IMR-90 (cell line): ENCODE measurements at regions not wholly inside any gene's neighbourhood (a gene's known extent, or its start where the extent isn't known, plus 50 kb on each side); places are given as distances from the start of the nearest gene placed in this dataset.

Experiments
- ATAC-seq: fragments of 200-7000 bp; cut with Tn5 transposase; 2 replicates; pipeline ENCODE4 v1.9.1; 2020; ENCODE audit warnings: low read depth, mild to moderate bottlenecking, moderate library complexity
- BruUV-seq: library from RNA; stranded (reverse); fragments of 400-500 nt; replicated peaks from 2 replicates; lab custom pipeline; 2021; lab: Mats Ljungman, UMichigan
- CTCF ChIA-PET: fragments of 300-600 bp; formaldehyde crosslinking; extraction: SDS; loops from one replicate; lab custom pipeline; 2021; ENCODE audit warnings: antibody characterized with exemption; lab: Yijun Ruan, JAX
- POLR2A ChIA-PET: fragments of 300-600 bp; sonication (Branson Sonifier 250); formaldehyde crosslinking; loops from one replicate; lab custom pipeline; 2022; ENCODE audit warnings: antibody characterized with exemption; ENCODE audit not compliant: unreplicated experiment; lab: Charles Lee
- DNase-seq: peaks from one replicate; pipeline ENCODE4 v3.0.0; 2013
- H2AFZ ChIP-seq: replicated peaks from 2 replicates; pipeline ENCODE3; 2013; ENCODE audit warnings: low read length, mild to moderate bottlenecking; ENCODE audit not compliant: poor library complexity
- H2AK5ac ChIP-seq: 2 replicates; pipeline ENCODE4 v1.6.1; 2013; ENCODE audit warnings: low read depth, low read length, inconsistent platforms
- H2AK9ac ChIP-seq: replicated peaks from 2 replicates; pipeline ENCODE3; 2013; ENCODE audit warnings: mild to moderate bottlenecking, low read depth, low read length, moderate library complexity; ENCODE audit not compliant: poor library complexity
- H2BK120ac ChIP-seq: 2 replicates; pipeline ENCODE4 v1.6.1; 2013; ENCODE audit warnings: low read depth, low read length, inconsistent platforms
- H2BK15ac ChIP-seq: 3 replicates; pipeline ENCODE4 v1.6.1; 2013; ENCODE audit warnings: low read depth, low read length, inconsistent platforms
- H2BK20ac ChIP-seq: 2 replicates; pipeline ENCODE4 v1.6.1; 2013; ENCODE audit warnings: low read depth, mild to moderate bottlenecking, inconsistent platforms, low read length, moderate library complexity
- H2BK5ac ChIP-seq: 2 replicates; pipeline ENCODE4 v1.6.1; 2013; ENCODE audit warnings: mild to moderate bottlenecking, low read depth, low read length, inconsistent platforms; ENCODE audit not compliant: poor library complexity, severe bottlenecking
- H3K14ac ChIP-seq: replicated peaks from 2 replicates; pipeline ENCODE4 v1.6.1; 2013; ENCODE audit warnings: low read depth, low read length, inconsistent platforms
- H3K18ac ChIP-seq: 2 replicates; pipeline ENCODE4 v1.6.1; 2013; ENCODE audit warnings: low read depth, low read length, control low read depth
- H3K23ac ChIP-seq: 2 replicates; pipeline ENCODE4 v1.6.1; 2013; ENCODE audit warnings: low read depth, low read length, inconsistent platforms
- H3K27ac ChIP-seq: 2 replicates; pipeline ENCODE4 v1.5.1; 2013; ENCODE audit warnings: mild to moderate bottlenecking, control low read depth, low read length; ENCODE audit not compliant: insufficient read depth
- H3K27me3 ChIP-seq: 2 replicates; pipeline ENCODE4 v1.6.1; 2013; ENCODE audit warnings: low read length; ENCODE audit not compliant: control insufficient read depth, insufficient read depth
- H3K36me3 ChIP-seq: 2 replicates; pipeline ENCODE4 v1.6.1; 2013; ENCODE audit warnings: low read length, mixed read lengths; ENCODE audit not compliant: control insufficient read depth, insufficient read depth
- H3K4ac ChIP-seq: 2 replicates; pipeline ENCODE4 v1.6.1; 2013; ENCODE audit warnings: low read depth, low read length, inconsistent platforms
- H3K4me1 ChIP-seq: 2 replicates; pipeline ENCODE4 v1.6.1; 2013; ENCODE audit warnings: low read length, mixed read lengths; ENCODE audit not compliant: control insufficient read depth, insufficient read depth
- H3K4me2 ChIP-seq: 2 replicates; pipeline ENCODE4 v1.6.1; 2013; ENCODE audit warnings: low read depth, mild to moderate bottlenecking, control low read depth, low read length, moderate library complexity
- H3K4me3 ChIP-seq: 2 replicates; pipeline ENCODE4 v1.5.1; 2013; ENCODE audit warnings: low read depth, mild to moderate bottlenecking, control low read depth, low read length, moderate library complexity; ENCODE audit not compliant: insufficient read depth
- H3K56ac ChIP-seq: 2 replicates; pipeline ENCODE4 v1.6.1; 2013; ENCODE audit warnings: low read length, inconsistent platforms; ENCODE audit not compliant: insufficient read depth; ENCODE audit errors: extremely low read depth
- H3K79me1 ChIP-seq, 2 experiments: 2 replicates each; pipeline ENCODE4 v1.6.1; 2013; ENCODE audit warnings: low read length in 2 of 2, inconsistent platforms in 1 of 2, low read depth in 1 of 2
- H3K9ac ChIP-seq: 2 replicates; pipeline ENCODE4 v1.6.1; 2013; ENCODE audit warnings: low read depth, low read length, control low read depth
- H3K9me1 ChIP-seq: 2 replicates; pipeline ENCODE4 v1.6.1; 2013; ENCODE audit warnings: low read length, inconsistent platforms; ENCODE audit not compliant: insufficient read depth
- H3K9me3 ChIP-seq: 2 replicates; pipeline ENCODE4 v1.6.1; 2013; ENCODE audit warnings: low read length; ENCODE audit not compliant: control insufficient read depth, insufficient read depth
- H4K20me1 ChIP-seq: 2 replicates; pipeline ENCODE4 v1.6.1; 2013; ENCODE audit warnings: low read length, inconsistent platforms; ENCODE audit not compliant: insufficient read depth
- H4K5ac ChIP-seq: 2 replicates; pipeline ENCODE4 v1.6.1; 2013; ENCODE audit warnings: mild to moderate bottlenecking, low read depth, low read length, control low read depth
- H4K8ac ChIP-seq, 2 experiments: 2 replicates each; pipeline ENCODE4 v1.6.1; 2013; ENCODE audit warnings: low read depth in 2 of 2, low read length in 2 of 2, control low read depth in 1 of 2, inconsistent platforms in 1 of 2
- H4K91ac ChIP-seq: 2 replicates; pipeline ENCODE4 v1.6.1; 2013; ENCODE audit warnings: low read depth, low read length, inconsistent platforms; ENCODE audit not compliant: insufficient read depth
- CEBPB ChIP-seq: IDR thresholded peaks from 2 replicates; pipeline ENCODE4 v1.6.1; 2012; ENCODE audit warnings: low read depth, low read length, improper control_type of control experiment
- ELK1 ChIP-seq: fragments of 150-350 bp; IDR thresholded peaks from 2 replicates; pipeline ENCODE4 v1.6.1; 2016; ENCODE audit warnings: low read depth, mild to moderate bottlenecking, low read length, moderate library complexity, borderline replicate concordance
- FOS ChIP-seq: fragments of 150-350 bp; IDR thresholded peaks from 2 replicates; pipeline ENCODE4 v1.6.1; 2016; ENCODE audit warnings: low read depth, low read length
- MAZ ChIP-seq: IDR thresholded peaks from 2 replicates; pipeline ENCODE4 v1.6.1; 2012; ENCODE audit warnings: low read depth, mild to moderate bottlenecking, low read length, improper control_type of control experiment, moderate library complexity, borderline replicate concordance
- MXI1 ChIP-seq: IDR thresholded peaks from 2 replicates; pipeline ENCODE4 v1.6.1; 2012; ENCODE audit warnings: low read depth, mild to moderate bottlenecking, low read length, moderate library complexity, borderline replicate concordance
- POLR2A ChIP-seq: IDR thresholded peaks from 2 replicates; pipeline ENCODE4 v1.6.1; 2012; ENCODE audit warnings: mild to moderate bottlenecking, low read depth, low read length
- WGBS, 2 experiments: methylation state at CpG; one replicate each; pipeline versions ENCODE4 v1.1.5 to v1.1.7; 2013; ENCODE audit warnings: missing lambda C conversion rate in 2 of 2; ENCODE audit not compliant: insufficient read length in 1 of 2; ENCODE audit errors: extremely low coverage in 2 of 2; 5-methylcytosine and 5-hydroxymethylcytosine counted together
- dilution Hi-C: fragments of 300-500 bp; cut with HindIII; formaldehyde crosslinking; loops from one replicate; pipeline ENCODE4 v1.14.3; 2018; ENCODE audit warnings: low sequenced_read_pairs; ENCODE audit not compliant: unreplicated experiment
- in situ Hi-C: fragments of 300-500 bp; cut with MboI; formaldehyde crosslinking; loops from 3 replicates; pipeline ENCODE4 v1.14.3; 2019; ENCODE audit warnings: low sequenced_read_pairs, inconsistent platforms, mixed read lengths
- intact Hi-C: fragments of 100-400 bp; cut with micrococcal nuclease; formaldehyde crosslinking; loops from 2 replicates; pipeline ENCODE4 v1.10.0; 2022

GRCh38 chr12:53804429-53804828, 52.6 kb upstream of the CISTR start:
- H3K23ac ChIP-seq = no peak overlapping the region
- H3K4me1 ChIP-seq = peaks cover 7% of the 10 kb centered on the region
- intact Hi-C loops = no loop called here
- no peak overlapping the region for H2BK20ac ChIP-seq
- no peak for ATAC-seq
- no peak for DNase-seq
- peak overlapping the region; percentile 22; the same call in 1 of the 2 replicates for H2AK5ac ChIP-seq
- in situ Hi-C loops = no loop called here
- H3K9me3 ChIP-seq = no peaks in the 10 kb centered on the region
- H3K79me1 ChIP-seq = no peaks in the 10 kb centered on the region
- H3K14ac ChIP-seq = no peak overlapping the region
- no peak overlapping the region for H2AFZ ChIP-seq
- no peak overlapping the region for H2BK120ac ChIP-seq
- H3K9me1 ChIP-seq = 0 out of 2 replicates have a peak, but pooled peaks cover 4% of the 10 kb centered on the region
- ChIA-PET POLR2A (no interaction called here), CTCF (interaction anchor here (0.6 kb wide), 1 partner anchor 45 kb away, joined by 3 read pairs; no protein-coding TSS in a partner anchor)
- H3K27ac ChIP-seq = no peak overlapping the region
- dilution Hi-C loops = no loop called here
- peaks cover 27% of the 10 kb centered on the region for H3K27me3 ChIP-seq
- H2BK5ac ChIP-seq = no peak overlapping the region
- H3K56ac ChIP-seq = no peak overlapping the region
- H2BK15ac ChIP-seq = no peak overlapping the region; the same call in 2 of the 3 replicates
- no peak overlapping the region for H2AK9ac ChIP-seq
- H3K18ac ChIP-seq = no peak overlapping the region
- no peak for TF ChIP-seq ELK1
- TF ChIP-seq MAZ = no peak
- no peak for TF ChIP-seq FOS
- no peak for TF ChIP-seq CEBPB
- no peak for TF ChIP-seq POLR2A
- TF ChIP-seq MXI1 = no peak
- BruUV-seq = no TSS peak
- H4K91ac ChIP-seq = no peak overlapping the region
- H4K5ac ChIP-seq = no peak overlapping the region
- H4K20me1 ChIP-seq = no peaks in the 10 kb centered on the region
- no peak overlapping the region for H3K4ac ChIP-seq
- no peak overlapping the region for H3K9ac ChIP-seq
- no peaks in the 10 kb centered on the region for H3K36me3 ChIP-seq
- no peak overlapping the region for H3K4me3 ChIP-seq
- H4K8ac ChIP-seq = no peak overlapping the region
- H3K4me2 ChIP-seq = no peak overlapping the region
- no CpG with 5 or more reads among the region's 2 CpGs for WGBS, 2 experiments
